Spleen (tissue), 7 donors: ENCODE measurements at regions not wholly inside any gene's neighbourhood (a gene's known extent, or its start where the extent isn't known, plus 50 kb on each side); places are given as distances from the start of the nearest gene placed in this dataset.

Experiments used
- POLR2A ChIP-seq, 3 donors: fragments of 450-650 bp; IDR thresholded peaks; one replicate each; pipeline ENCODE4 v1.5.1; 2017; ENCODE audit warnings: antibody characterized with exemption in 3 of 3, mild to moderate bottlenecking in 1 of 3
- POLR2AphosphoS5 ChIP-seq, 3 donors: sonication (generic); formaldehyde crosslinking; IDR thresholded peaks; one replicate each; pipeline ENCODE4 v1.5.1; 2017; ENCODE audit warnings: antibody characterized with exemption in 3 of 3
- TF ChIP-seq, protein P1 (sequence below), 11 experiments: fragments of 200-600 bp in 7 of 11; fragments of 450-650 bp in 4 of 11; sonication (generic) in 4 of 11; IDR thresholded peaks in 8 of 11; conservative IDR thresholded peaks in 3 of 11; 1 replicate in 7 of 11; 2 replicates in 4 of 11; pipeline versions ENCODE4 v1.4.0 to v1.8.0; 2016 to 2021; ENCODE audit warnings: antibody characterized with exemption in 11 of 11, inconsistent platforms in 4 of 11, mild to moderate bottlenecking in 1 of 11
- donor health status: DM: no; HTN: no; CAD: no; lungs with moderate emphysema.
- donor health status: DM: no; HTN: no; CAD: no.
- donor health status: DM: no; HTN: no; CAD: no.

DNA sequence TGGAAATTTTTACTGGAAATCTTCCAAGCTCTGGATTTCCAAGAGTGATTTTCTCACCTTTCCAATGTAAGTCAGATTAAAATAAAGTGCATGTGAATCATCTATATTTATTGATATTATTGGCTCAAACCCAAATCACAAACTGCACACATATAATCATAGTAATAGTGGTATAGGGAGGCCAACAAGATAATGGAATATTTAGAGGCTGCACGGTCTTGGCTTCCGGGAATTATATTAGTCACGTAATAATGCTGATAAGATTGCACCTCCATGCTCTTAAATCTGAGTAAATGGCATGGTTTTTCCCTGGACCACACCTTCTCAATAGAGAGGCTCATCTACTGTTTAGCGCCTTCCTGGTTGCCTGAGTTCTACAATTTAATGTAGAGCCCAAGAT is 567.1 kb upstream of the NR2F2 start:
- TF ChIP-seq, protein P1, sequence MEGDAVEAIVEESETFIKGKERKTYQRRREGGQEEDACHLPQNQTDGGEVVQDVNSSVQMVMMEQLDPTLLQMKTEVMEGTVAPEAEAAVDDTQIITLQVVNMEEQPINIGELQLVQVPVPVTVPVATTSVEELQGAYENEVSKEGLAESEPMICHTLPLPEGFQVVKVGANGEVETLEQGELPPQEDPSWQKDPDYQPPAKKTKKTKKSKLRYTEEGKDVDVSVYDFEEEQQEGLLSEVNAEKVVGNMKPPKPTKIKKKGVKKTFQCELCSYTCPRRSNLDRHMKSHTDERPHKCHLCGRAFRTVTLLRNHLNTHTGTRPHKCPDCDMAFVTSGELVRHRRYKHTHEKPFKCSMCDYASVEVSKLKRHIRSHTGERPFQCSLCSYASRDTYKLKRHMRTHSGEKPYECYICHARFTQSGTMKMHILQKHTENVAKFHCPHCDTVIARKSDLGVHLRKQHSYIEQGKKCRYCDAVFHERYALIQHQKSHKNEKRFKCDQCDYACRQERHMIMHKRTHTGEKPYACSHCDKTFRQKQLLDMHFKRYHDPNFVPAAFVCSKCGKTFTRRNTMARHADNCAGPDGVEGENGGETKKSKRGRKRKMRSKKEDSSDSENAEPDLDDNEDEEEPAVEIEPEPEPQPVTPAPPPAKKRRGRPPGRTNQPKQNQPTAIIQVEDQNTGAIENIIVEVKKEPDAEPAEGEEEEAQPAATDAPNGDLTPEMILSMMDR (IDR thresholded peaks at IDR 0.05 in 8 of 11, conservative IDR thresholded peaks at IDR 0.05 in 3 of 11), result no peak
- TF ChIP-seq POLR2AphosphoS5 (IDR thresholded peaks at IDR 0.05), result no peak
- TF ChIP-seq POLR2A (IDR thresholded peaks at IDR 0.05), result no peak
